SK-N-SH treated with all-trans-retinoic acid at 6 μM for 48 hours (cell line): ENCODE measurements at regions not wholly inside any gene's neighbourhood (a gene's known extent, or its start where the extent isn't known, plus 50 kb on each side); places are given as distances from the start of the nearest gene placed in this dataset.

ENCODE experiments used
- ATAC-seq: fragments of 200-7000 bp; cut with Tn5 transposase; 3 replicates; pipeline ENCODE4 v1.9.1; 2020; ENCODE audit warnings: mild to moderate bottlenecking, moderate library complexity
- ARNTL ChIP-seq: fragments of 450-650 bp; formaldehyde crosslinking; IDR thresholded peaks from 2 replicates; pipeline ENCODE4 v1.5.0; 2020; ENCODE audit warnings: low read depth, mild to moderate bottlenecking, moderate library complexity, borderline replicate concordance
- CSDC2 ChIP-seq: fragments of 250-450 bp; sonication (Bioruptor Pico); IDR thresholded peaks from 2 replicates; pipeline ENCODE4 v1.5.0; 2020; ENCODE audit warnings: mild to moderate bottlenecking, moderate library complexity
- CSRNP3 ChIP-seq: fragments of 250-450 bp; sonication (Bioruptor Pico); IDR thresholded peaks from 2 replicates; pipeline ENCODE4 v1.5.1; 2021; ENCODE audit warnings: mild to moderate bottlenecking, moderate library complexity
- ESRRG ChIP-seq: fragments of 250-450 bp; sonication (Bioruptor Pico); IDR thresholded peaks from 2 replicates; pipeline ENCODE4 v1.6.1; 2021; ENCODE audit warnings: mild to moderate bottlenecking
- GLIS3 ChIP-seq: fragments of 250-450 bp; sonication (Bioruptor Pico); IDR thresholded peaks from 2 replicates; pipeline ENCODE4 v1.5.0; 2020; ENCODE audit warnings: mild to moderate bottlenecking, moderate library complexity
- ISL1 ChIP-seq: fragments of 250-450 bp; sonication (Bioruptor Pico); IDR thresholded peaks from 2 replicates; pipeline ENCODE4 v2.1.2; 2022; ENCODE audit warnings: mild to moderate bottlenecking, moderate library complexity
- OSR1 ChIP-seq: fragments of 250-450 bp; sonication (Bioruptor Pico); IDR thresholded peaks from 2 replicates; pipeline ENCODE4 v1.8.0; 2022; ENCODE audit warnings: moderate library complexity, mild to moderate bottlenecking, inconsistent platforms
- PPARA ChIP-seq: fragments of 250-450 bp; sonication (Bioruptor Pico); IDR thresholded peaks from 2 replicates; pipeline ENCODE4 v1.5.0; 2020; ENCODE audit warnings: mild to moderate bottlenecking, borderline replicate concordance
- RARB ChIP-seq: fragments of 250-450 bp; sonication (Bioruptor Pico); IDR thresholded peaks from 2 replicates; pipeline ENCODE4 v1.8.0; 2021; ENCODE audit warnings: mild to moderate bottlenecking, moderate library complexity
- SNAI2 ChIP-seq: fragments of 250-450 bp; sonication (Bioruptor Pico); IDR thresholded peaks from 2 replicates; pipeline ENCODE4 v1.5.0; 2020; ENCODE audit warnings: mild to moderate bottlenecking, moderate library complexity
- TCF4 ChIP-seq: fragments of 250-450 bp; sonication (Bioruptor Pico); IDR thresholded peaks from 2 replicates; pipeline ENCODE4 v1.8.0; 2021; ENCODE audit warnings: mild to moderate bottlenecking, moderate library complexity, borderline replicate concordance
- TOX ChIP-seq: fragments of 250-450 bp; sonication (Bioruptor Pico); IDR thresholded peaks from 2 replicates; pipeline ENCODE4 v1.8.0; 2021; ENCODE audit warnings: mild to moderate bottlenecking, moderate library complexity, borderline replicate concordance
- ZC3H10 ChIP-seq: fragments of 250-450 bp; sonication (Bioruptor Pico); IDR thresholded peaks from 2 replicates; pipeline ENCODE4 v1.5.1; 2021; ENCODE audit warnings: mild to moderate bottlenecking, moderate library complexity
- ZFP3 ChIP-seq: fragments of 250-450 bp; sonication (Bioruptor Pico); IDR thresholded peaks from 2 replicates; pipeline ENCODE4 v1.5.0; 2020; ENCODE audit warnings: mild to moderate bottlenecking, moderate library complexity
- ZFP30 ChIP-seq: fragments of 450-650 bp; formaldehyde crosslinking; IDR thresholded peaks from 2 replicates; pipeline ENCODE4 v1.5.0; 2022; ENCODE audit warnings: mild to moderate bottlenecking, moderate library complexity
- ZNF565 ChIP-seq: fragments of 450-650 bp; formaldehyde crosslinking; conservative IDR thresholded peaks from 2 replicates; pipeline ENCODE4 v1.5.0; 2020; ENCODE audit warnings: low read depth, mild to moderate bottlenecking, moderate library complexity
- ZNF8 ChIP-seq: fragments of 450-650 bp; formaldehyde crosslinking; IDR thresholded peaks from 2 replicates; pipeline ENCODE4 v1.5.0; 2020; ENCODE audit warnings: mild to moderate bottlenecking, moderate library complexity
- TF ChIP-seq, protein P1 (sequence below): fragments of 250-450 bp; sonication (Bioruptor Pico); IDR thresholded peaks from 2 replicates; pipeline ENCODE4 v1.5.1; 2020; ENCODE audit warnings: low read depth, mild to moderate bottlenecking, moderate library complexity
- TF ChIP-seq, protein P2 (sequence below): fragments of 250-450 bp; sonication (Bioruptor Pico); IDR thresholded peaks from 2 replicates; pipeline ENCODE4 v1.8.0; 2020; ENCODE audit warnings: mild to moderate bottlenecking, moderate library complexity, borderline replicate concordance
- TF ChIP-seq, protein P3 (sequence below): fragments of 250-450 bp; sonication (Bioruptor Pico); IDR thresholded peaks from 2 replicates; pipeline ENCODE4 v1.8.0; 2021; ENCODE audit warnings: low read depth, mild to moderate bottlenecking, moderate library complexity, borderline replicate concordance
- TF ChIP-seq, protein P4 (sequence below): fragments of 250-450 bp; sonication (Bioruptor Pico); IDR thresholded peaks from 2 replicates; pipeline ENCODE4 v1.5.0; 2020; ENCODE audit warnings: mild to moderate bottlenecking, moderate library complexity

DNA sequence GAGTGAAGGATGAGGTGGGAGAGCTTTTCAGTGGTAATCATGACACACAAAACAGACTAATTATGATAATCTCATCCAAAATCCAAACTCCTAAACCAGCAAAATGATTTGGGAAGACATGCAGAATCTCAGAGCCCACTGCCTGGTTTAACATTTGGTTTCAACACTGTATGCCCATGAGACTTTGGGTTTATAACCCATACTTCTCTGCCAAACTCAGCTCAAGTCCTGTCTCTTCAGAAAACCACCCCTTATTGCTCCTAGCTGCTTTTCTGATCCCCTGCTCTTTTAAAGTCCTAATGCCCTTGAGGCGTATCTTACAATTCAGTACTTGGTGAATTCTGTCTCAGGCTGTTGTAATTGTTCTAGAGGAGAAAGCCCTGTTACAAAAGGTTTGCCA, 593.0 kb upstream of the ID2 start:
- TF ChIP-seq, protein P1, sequence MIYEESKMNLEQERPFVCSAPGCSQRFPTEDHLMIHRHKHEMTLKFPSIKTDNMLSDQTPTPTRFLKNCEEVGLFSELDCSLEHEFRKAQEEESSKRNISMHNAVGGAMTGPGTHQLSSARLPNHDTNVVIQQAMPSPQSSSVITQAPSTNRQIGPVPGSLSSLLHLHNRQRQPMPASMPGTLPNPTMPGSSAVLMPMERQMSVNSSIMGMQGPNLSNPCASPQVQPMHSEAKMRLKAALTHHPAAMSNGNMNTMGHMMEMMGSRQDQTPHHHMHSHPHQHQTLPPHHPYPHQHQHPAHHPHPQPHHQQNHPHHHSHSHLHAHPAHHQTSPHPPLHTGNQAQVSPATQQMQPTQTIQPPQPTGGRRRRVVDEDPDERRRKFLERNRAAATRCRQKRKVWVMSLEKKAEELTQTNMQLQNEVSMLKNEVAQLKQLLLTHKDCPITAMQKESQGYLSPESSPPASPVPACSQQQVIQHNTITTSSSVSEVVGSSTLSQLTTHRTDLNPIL (CRISPR knock-in tag) = no peak
- TF ChIP-seq ZNF565 (CRISPR knock-in tag) = no peak
- no peak for TF ChIP-seq ZNF8
- TF ChIP-seq ZFP30 (CRISPR knock-in tag) = no peak
- TF ChIP-seq, protein P2, sequence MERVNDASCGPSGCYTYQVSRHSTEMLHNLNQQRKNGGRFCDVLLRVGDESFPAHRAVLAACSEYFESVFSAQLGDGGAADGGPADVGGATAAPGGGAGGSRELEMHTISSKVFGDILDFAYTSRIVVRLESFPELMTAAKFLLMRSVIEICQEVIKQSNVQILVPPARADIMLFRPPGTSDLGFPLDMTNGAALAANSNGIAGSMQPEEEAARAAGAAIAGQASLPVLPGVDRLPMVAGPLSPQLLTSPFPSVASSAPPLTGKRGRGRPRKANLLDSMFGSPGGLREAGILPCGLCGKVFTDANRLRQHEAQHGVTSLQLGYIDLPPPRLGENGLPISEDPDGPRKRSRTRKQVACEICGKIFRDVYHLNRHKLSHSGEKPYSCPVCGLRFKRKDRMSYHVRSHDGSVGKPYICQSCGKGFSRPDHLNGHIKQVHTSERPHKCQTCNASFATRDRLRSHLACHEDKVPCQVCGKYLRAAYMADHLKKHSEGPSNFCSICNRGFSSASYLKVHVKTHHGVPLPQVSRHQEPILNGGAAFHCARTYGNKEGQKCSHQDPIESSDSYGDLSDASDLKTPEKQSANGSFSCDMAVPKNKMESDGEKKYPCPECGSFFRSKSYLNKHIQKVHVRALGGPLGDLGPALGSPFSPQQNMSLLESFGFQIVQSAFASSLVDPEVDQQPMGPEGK (CRISPR knock-in tag) = no peak
- TF ChIP-seq CSDC2 = no peak
- TF ChIP-seq CSRNP3 (CRISPR knock-in tag) = no peak
- TF ChIP-seq, protein P3, sequence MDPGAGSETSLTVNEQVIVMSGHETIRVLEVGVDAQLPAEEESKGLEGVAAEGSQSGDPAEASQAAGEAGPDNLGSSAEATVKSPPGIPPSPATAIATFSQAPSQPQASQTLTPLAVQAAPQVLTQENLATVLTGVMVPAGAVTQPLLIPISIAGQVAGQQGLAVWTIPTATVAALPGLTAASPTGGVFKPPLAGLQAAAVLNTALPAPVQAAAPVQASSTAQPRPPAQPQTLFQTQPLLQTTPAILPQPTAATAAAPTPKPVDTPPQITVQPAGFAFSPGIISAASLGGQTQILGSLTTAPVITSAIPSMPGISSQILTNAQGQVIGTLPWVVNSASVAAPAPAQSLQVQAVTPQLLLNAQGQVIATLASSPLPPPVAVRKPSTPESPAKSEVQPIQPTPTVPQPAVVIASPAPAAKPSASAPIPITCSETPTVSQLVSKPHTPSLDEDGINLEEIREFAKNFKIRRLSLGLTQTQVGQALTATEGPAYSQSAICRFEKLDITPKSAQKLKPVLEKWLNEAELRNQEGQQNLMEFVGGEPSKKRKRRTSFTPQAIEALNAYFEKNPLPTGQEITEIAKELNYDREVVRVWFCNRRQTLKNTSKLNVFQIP (CRISPR knock-in tag) = no peak
- no peak for TF ChIP-seq RARB
- no peak for TF ChIP-seq ZC3H10 (CRISPR knock-in tag)
- no peak for TF ChIP-seq ESRRG (CRISPR knock-in tag)
- no peak for TF ChIP-seq OSR1 (CRISPR knock-in tag)
- TF ChIP-seq, all 23 proteins: peak for 0

DNA sequence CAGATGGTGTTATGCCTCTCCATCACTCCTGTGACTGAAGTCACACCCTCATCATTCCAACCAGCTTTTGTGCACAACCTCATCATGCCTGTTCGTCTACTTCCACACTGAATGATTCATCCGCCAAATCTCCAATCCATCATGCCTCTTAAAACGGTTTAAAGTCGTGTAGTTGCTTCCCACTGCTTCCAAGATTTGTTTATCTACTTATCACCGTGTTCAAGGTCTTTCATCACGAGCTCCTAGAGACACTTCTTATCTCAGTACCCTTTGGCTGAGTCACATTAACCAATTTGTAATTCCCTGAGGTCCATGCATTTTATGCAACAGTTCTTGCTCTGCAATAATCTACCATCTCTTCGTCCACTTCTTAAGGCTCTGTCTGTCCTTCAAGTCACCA, 592.3 kb upstream of the ID2 start:
- TF ChIP-seq ZFP3 (CRISPR knock-in tag) (peak; percentile 87), ARNTL (no peak), ISL1 (peak; percentile 62)
- TF ChIP-seq, protein P2 (CRISPR knock-in tag) = no peak
- ATAC-seq = no peak

More for the DNA sequence above, 593.0 kb upstream of the ID2 start:
- no peak for ATAC-seq

GRCh38 chr2:8090748-8091700, 590.8 kb upstream of the ID2 start:
- peak; percentile 73 for ATAC-seq
- no peak for TF ChIP-seq RARB
- no peak for TF ChIP-seq ISL1
- TF ChIP-seq CSDC2 = no peak
- TF ChIP-seq PPARA = no peak
- TF ChIP-seq TOX (CRISPR knock-in tag) = no peak
- TF ChIP-seq ZNF565 (CRISPR knock-in tag) = no peak
- TF ChIP-seq GLIS3 = no peak
- no peak for TF ChIP-seq CSRNP3 (CRISPR knock-in tag)
- TF ChIP-seq ZFP3 (CRISPR knock-in tag) = no peak
- TF ChIP-seq TCF4 (CRISPR knock-in tag) = no peak
- TF ChIP-seq SNAI2 (CRISPR knock-in tag) = no peak
- TF ChIP-seq, protein P4, sequence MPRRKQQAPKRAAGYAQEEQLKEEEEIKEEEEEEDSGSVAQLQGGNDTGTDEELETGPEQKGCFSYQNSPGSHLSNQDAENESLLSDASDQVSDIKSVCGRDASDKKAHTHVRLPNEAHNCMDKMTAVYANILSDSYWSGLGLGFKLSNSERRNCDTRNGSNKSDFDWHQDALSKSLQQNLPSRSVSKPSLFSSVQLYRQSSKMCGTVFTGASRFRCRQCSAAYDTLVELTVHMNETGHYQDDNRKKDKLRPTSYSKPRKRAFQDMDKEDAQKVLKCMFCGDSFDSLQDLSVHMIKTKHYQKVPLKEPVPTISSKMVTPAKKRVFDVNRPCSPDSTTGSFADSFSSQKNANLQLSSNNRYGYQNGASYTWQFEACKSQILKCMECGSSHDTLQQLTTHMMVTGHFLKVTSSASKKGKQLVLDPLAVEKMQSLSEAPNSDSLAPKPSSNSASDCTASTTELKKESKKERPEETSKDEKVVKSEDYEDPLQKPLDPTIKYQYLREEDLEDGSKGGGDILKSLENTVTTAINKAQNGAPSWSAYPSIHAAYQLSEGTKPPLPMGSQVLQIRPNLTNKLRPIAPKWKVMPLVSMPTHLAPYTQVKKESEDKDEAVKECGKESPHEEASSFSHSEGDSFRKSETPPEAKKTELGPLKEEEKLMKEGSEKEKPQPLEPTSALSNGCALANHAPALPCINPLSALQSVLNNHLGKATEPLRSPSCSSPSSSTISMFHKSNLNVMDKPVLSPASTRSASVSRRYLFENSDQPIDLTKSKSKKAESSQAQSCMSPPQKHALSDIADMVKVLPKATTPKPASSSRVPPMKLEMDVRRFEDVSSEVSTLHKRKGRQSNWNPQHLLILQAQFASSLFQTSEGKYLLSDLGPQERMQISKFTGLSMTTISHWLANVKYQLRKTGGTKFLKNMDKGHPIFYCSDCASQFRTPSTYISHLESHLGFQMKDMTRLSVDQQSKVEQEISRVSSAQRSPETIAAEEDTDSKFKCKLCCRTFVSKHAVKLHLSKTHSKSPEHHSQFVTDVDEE (CRISPR knock-in tag) = no peak
- TF ChIP-seq, protein P3 (CRISPR knock-in tag) = no peak
- no peak for TF ChIP-seq ZFP30 (CRISPR knock-in tag)
